Liver (tissue), 8 donors: ENCODE measurements at regions not wholly inside any gene's neighbourhood (a gene's known extent, or its start where the extent isn't known, plus 50 kb on each side); places are given as distances from the start of the nearest gene placed in this dataset.

ENCODE experiments used
- DNase-seq: peaks from one replicate; pipeline ENCODE4 v3.0.0-alpha.2; 2017; ENCODE audit warnings: low spot score
- H3K27ac ChIP-seq, 2 donors: one replicate each; pipeline ENCODE4 v1.7.0; 2013; ENCODE audit warnings: inconsistent platforms in 2 of 2, low read length in 2 of 2, control low read depth in 1 of 2, low read depth in 1 of 2, mild to moderate bottlenecking in 1 of 2
- H3K27me3 ChIP-seq, 4 donors: one replicate each; pipeline versions ENCODE4 v1.6.1 to v1.7.0; 2013; ENCODE audit warnings: low read length in 3 of 4, inconsistent platforms in 1 of 4, mild to moderate bottlenecking in 1 of 4, moderate library complexity in 1 of 4; ENCODE audit not compliant: control insufficient read depth in 4 of 4, insufficient read depth in 4 of 4
- H3K36me3 ChIP-seq, 4 donors: one replicate each; pipeline versions ENCODE4 v1.6.1 to v1.7.0; 2013; ENCODE audit warnings: low read length in 3 of 4, mild to moderate bottlenecking in 3 of 4, low read depth in 1 of 4, moderate library complexity in 1 of 4; ENCODE audit not compliant: control insufficient read depth in 4 of 4, insufficient read depth in 3 of 4
- H3K4me1 ChIP-seq, 4 donors: one replicate each; pipeline versions ENCODE4 v1.6.1 to v1.7.0; 2013; ENCODE audit warnings: low read length in 3 of 4, mild to moderate bottlenecking in 3 of 4, moderate library complexity in 1 of 4; ENCODE audit not compliant: control insufficient read depth in 4 of 4, insufficient read depth in 4 of 4
- H3K4me3 ChIP-seq, 3 donors: one replicate each; pipeline versions ENCODE4 v1.6.1 to v1.7.0; 2013; ENCODE audit warnings: low read length in 3 of 3, control low read depth in 1 of 3, low read depth in 1 of 3, mild to moderate bottlenecking in 1 of 3
- H3K9ac ChIP-seq, 2 donors: one replicate each; pipeline ENCODE4 v1.7.0; 2013; ENCODE audit warnings: low read length in 2 of 2, mild to moderate bottlenecking in 2 of 2, moderate library complexity in 2 of 2, control low read depth in 1 of 2, low read depth in 1 of 2
- H3K9me3 ChIP-seq, 4 donors: one replicate each; pipeline versions ENCODE4 v1.6.1 to v1.7.0; 2013; ENCODE audit warnings: low read length in 3 of 4; ENCODE audit not compliant: control insufficient read depth in 4 of 4
- EGR1 ChIP-seq, 2 donors: IDR thresholded peaks; 2 replicates each; pipeline ENCODE4 v1.6.1; 2016 to 2018; ENCODE audit warnings: antibody characterized with exemption in 2 of 2, low read depth in 2 of 2
- FOXA1 ChIP-seq: IDR thresholded peaks from 2 replicates; pipeline ENCODE4 v1.6.1; 2016; ENCODE audit warnings: antibody characterized with exemption
- GABPA ChIP-seq, 2 donors: IDR thresholded peaks in 1 of 2; conservative IDR thresholded peaks in 1 of 2; 2 replicates each; pipeline ENCODE4 v1.6.1; 2016; ENCODE audit warnings: antibody characterized with exemption in 2 of 2, mild to moderate bottlenecking in 1 of 2, moderate library complexity in 1 of 2
- HNF4A ChIP-seq, 2 donors: conservative IDR thresholded peaks; 2 replicates each; pipeline ENCODE4 v1.6.1; 2016; ENCODE audit warnings: antibody characterized with exemption in 2 of 2, mild to moderate bottlenecking in 2 of 2
- HNF4G ChIP-seq: IDR thresholded peaks from 2 replicates; pipeline ENCODE4 v1.6.1; 2016; ENCODE audit warnings: antibody characterized with exemption
- JUND ChIP-seq, 2 donors: IDR thresholded peaks; 2 replicates each; pipeline ENCODE4 v1.6.1; 2016; ENCODE audit warnings: antibody characterized with exemption in 2 of 2
- NR2F2 ChIP-seq: IDR thresholded peaks from 2 replicates; pipeline ENCODE4 v1.6.1; 2016; ENCODE audit warnings: antibody characterized with exemption
- RAD21 ChIP-seq, 2 donors: IDR thresholded peaks; 2 replicates each; pipeline ENCODE4 v1.6.1; 2016; ENCODE audit warnings: antibody characterized with exemption in 2 of 2, mild to moderate bottlenecking in 2 of 2
- SP1 ChIP-seq: IDR thresholded peaks from 2 replicates; pipeline ENCODE4 v1.6.1; 2018; ENCODE audit warnings: antibody characterized with exemption, mild to moderate bottlenecking
- TAF1 ChIP-seq: conservative IDR thresholded peaks from 2 replicates; pipeline ENCODE4 v1.6.1; 2016; ENCODE audit warnings: antibody characterized with exemption, mild to moderate bottlenecking
- WGBS: extraction: QIAGEN DNeasy Blood & Tissue Kit; methylation state at CpG from one replicate; pipeline ENCODE4 v1.1.7; 2013; 5-methylcytosine and 5-hydroxymethylcytosine counted together
- TF ChIP-seq, protein P1 (sequence below): IDR thresholded peaks from 2 replicates; pipeline ENCODE4 v1.6.1; 2016; ENCODE audit warnings: antibody characterized with exemption, mild to moderate bottlenecking
- TF ChIP-seq, protein P2 (sequence below): IDR thresholded peaks from 2 replicates; pipeline ENCODE4 v1.6.1; 2016; ENCODE audit warnings: antibody characterized with exemption
- TF ChIP-seq, protein P3 (sequence below): fragments of 150-350 bp; IDR thresholded peaks from 2 replicates; pipeline ENCODE4 v1.5.1; 2017; ENCODE audit warnings: improper control_type of control experiment, low read depth, low read length; ENCODE audit not compliant: missing input control
- donor health status: healthy.
- donor health status: healthy.
- donor health status: healthy.
- donor health status: healthy.
- donor health status: healthy.

DNA sequence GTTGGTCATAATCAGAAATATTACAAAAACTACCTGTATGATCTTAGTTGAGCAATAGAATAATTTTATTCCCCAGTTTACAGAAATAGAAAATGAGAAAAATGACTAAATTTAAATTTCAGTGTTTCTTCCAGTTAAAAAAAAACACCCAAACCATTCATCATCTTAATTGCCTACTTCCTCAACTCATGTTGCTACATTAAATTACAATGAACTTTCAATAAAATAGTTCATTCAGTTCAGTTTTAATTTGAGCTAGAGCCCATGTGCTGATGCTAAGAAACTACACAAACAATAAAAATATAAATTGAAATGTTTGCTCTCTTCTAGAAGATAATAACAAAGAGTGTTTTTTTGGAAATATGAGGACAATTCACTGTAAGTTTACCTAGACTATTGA lies 820.4 kb downstream of the SLITRK6 start (continued):
- TF ChIP-seq, protein P1, sequence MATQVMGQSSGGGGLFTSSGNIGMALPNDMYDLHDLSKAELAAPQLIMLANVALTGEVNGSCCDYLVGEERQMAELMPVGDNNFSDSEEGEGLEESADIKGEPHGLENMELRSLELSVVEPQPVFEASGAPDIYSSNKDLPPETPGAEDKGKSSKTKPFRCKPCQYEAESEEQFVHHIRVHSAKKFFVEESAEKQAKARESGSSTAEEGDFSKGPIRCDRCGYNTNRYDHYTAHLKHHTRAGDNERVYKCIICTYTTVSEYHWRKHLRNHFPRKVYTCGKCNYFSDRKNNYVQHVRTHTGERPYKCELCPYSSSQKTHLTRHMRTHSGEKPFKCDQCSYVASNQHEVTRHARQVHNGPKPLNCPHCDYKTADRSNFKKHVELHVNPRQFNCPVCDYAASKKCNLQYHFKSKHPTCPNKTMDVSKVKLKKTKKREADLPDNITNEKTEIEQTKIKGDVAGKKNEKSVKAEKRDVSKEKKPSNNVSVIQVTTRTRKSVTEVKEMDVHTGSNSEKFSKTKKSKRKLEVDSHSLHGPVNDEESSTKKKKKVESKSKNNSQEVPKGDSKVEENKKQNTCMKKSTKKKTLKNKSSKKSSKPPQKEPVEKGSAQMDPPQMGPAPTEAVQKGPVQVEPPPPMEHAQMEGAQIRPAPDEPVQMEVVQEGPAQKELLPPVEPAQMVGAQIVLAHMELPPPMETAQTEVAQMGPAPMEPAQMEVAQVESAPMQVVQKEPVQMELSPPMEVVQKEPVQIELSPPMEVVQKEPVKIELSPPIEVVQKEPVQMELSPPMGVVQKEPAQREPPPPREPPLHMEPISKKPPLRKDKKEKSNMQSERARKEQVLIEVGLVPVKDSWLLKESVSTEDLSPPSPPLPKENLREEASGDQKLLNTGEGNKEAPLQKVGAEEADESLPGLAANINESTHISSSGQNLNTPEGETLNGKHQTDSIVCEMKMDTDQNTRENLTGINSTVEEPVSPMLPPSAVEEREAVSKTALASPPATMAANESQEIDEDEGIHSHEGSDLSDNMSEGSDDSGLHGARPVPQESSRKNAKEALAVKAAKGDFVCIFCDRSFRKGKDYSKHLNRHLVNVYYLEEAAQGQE, result no peak

DNA sequence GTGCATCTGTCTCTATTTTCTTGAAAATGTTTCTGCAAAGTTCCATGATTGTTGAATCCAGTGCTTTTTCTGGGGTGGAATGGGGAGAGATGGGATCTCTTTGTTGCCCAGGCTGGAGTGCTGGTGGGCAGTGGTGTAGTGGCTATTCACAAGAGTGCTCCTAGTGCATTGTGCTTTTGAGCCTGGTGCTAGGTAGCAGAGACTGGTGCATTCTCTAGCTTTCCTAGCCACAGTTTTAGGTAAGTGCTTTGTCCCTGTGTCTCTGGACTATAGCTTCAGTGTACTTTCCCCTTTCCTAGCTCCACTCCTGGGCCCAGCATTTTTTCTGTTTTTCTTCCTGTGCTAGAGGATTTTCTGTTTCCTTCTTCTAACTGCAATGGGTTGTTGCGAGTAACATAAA lies 825.6 kb downstream of the SLITRK6 start:
- Histone ChIP-seq H3K9me3 (no peaks in the 10 kb centered on the region), H3K27ac (no peak overlapping the region), H3K4me3 (no peak overlapping the region), H3K9ac (no peak overlapping the region), H3K4me1 (no peaks in the 10 kb centered on the region), H3K36me3 (no peaks in the 10 kb centered on the region), H3K27me3 (peaks cover 0 to 5% (median 0%) of the 10 kb centered on the region in 4 donors)
- DNase-seq, result no peak
- WGBS, result 68% methylated on average over 1 of the region's 1 CpG
- no peak for TF ChIP-seq SP1
- no peak for TF ChIP-seq EGR1 (IDR thresholded peaks at IDR 0.05; ENCODE audit: low read depth in 2 of 2)
- TF ChIP-seq TAF1, result no peak
- no peak for TF ChIP-seq FOXA1
- TF ChIP-seq, protein P1, result no peak
- TF ChIP-seq HNF4A (conservative IDR thresholded peaks at IDR 0.05), result no peak
- TF ChIP-seq, protein P2, sequence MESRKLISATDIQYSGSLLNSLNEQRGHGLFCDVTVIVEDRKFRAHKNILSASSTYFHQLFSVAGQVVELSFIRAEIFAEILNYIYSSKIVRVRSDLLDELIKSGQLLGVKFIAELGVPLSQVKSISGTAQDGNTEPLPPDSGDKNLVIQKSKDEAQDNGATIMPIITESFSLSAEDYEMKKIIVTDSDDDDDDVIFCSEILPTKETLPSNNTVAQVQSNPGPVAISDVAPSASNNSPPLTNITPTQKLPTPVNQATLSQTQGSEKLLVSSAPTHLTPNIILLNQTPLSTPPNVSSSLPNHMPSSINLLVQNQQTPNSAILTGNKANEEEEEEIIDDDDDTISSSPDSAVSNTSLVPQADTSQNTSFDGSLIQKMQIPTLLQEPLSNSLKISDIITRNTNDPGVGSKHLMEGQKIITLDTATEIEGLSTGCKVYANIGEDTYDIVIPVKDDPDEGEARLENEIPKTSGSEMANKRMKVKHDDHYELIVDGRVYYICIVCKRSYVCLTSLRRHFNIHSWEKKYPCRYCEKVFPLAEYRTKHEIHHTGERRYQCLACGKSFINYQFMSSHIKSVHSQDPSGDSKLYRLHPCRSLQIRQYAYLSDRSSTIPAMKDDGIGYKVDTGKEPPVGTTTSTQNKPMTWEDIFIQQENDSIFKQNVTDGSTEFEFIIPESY, result no peak
- TF ChIP-seq JUND (IDR thresholded peaks at IDR 0.05), result no peak
- TF ChIP-seq RAD21 (IDR thresholded peaks at IDR 0.05), result no peak
- no peak for TF ChIP-seq HNF4G

DNA sequence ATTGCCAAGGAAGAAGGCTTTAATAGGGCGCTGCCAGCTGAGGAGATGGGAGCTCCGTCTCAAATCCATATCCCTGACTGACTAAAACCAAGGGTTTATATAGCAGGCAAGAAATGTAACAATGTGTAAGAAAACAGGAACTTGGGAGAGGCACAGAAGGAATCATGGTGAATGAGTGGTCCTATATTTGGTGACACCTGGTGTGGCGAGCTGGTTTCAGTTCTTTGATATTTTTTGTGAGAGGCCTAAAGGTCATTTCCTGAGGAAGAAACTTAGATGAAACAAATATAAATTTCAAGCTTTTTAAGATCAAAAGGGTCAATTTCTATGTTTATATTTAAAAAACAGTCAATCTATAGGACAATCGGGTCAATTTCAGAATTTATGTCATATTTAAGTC lies 826.3 kb downstream of the SLITRK6 start:
- no peak for DNase-seq
- no peak overlapping the region for H3K4me3 ChIP-seq
- 84% methylated on average over 4 of the region's 4 CpGs for WGBS
- TF ChIP-seq, protein P2, result no peak
- TF ChIP-seq, protein P3, sequence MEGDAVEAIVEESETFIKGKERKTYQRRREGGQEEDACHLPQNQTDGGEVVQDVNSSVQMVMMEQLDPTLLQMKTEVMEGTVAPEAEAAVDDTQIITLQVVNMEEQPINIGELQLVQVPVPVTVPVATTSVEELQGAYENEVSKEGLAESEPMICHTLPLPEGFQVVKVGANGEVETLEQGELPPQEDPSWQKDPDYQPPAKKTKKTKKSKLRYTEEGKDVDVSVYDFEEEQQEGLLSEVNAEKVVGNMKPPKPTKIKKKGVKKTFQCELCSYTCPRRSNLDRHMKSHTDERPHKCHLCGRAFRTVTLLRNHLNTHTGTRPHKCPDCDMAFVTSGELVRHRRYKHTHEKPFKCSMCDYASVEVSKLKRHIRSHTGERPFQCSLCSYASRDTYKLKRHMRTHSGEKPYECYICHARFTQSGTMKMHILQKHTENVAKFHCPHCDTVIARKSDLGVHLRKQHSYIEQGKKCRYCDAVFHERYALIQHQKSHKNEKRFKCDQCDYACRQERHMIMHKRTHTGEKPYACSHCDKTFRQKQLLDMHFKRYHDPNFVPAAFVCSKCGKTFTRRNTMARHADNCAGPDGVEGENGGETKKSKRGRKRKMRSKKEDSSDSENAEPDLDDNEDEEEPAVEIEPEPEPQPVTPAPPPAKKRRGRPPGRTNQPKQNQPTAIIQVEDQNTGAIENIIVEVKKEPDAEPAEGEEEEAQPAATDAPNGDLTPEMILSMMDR, result no peak
- no peak for TF ChIP-seq SP1
- no peak for TF ChIP-seq JUND (IDR thresholded peaks at IDR 0.05)
- TF ChIP-seq GABPA (IDR thresholded peaks at IDR 0.05 in 1 of 2, conservative IDR thresholded peaks at IDR 0.05 in 1 of 2), result no peak
- TF ChIP-seq, protein P1, result no peak
- TF ChIP-seq NR2F2, result no peak

More for the DNA sequence above, 826.3 kb downstream of the SLITRK6 start:
- Histone ChIP-seq H3K9me3 (no peaks in the 10 kb centered on the region), H3K9ac (no peak overlapping the region), H3K27ac (no peak overlapping the region), H3K4me1 (no peaks in the 10 kb centered on the region), H3K27me3 (peaks cover 0 to 5% (median 0%) of the 10 kb centered on the region in 4 donors), H3K36me3 (no peaks in the 10 kb centered on the region)
